Head of caudate nucleus (tissue), 42 donors: ENCODE measurements at regions not wholly inside any gene's neighbourhood (a gene's known extent, or its start where the extent isn't known, plus 50 kb on each side); places are given as distances from the start of the nearest gene placed in this dataset.
A peak's percentile ranks its signal among the peaks of the same experiment; 100 is the strongest.

Experiments
- DNase-seq, 42 donors: peaks; one replicate each; pipeline versions ENCODE4 v3.0.0 to v3.0.0-alpha.2; 2020 to 2021; ENCODE audit warnings: mixed read lengths in 7 of 42
- intact Hi-C: fragments of 100-400 bp; cut with DNase I; formaldehyde crosslinking; loops from one replicate; pipeline ENCODE4 v1.15.0; 2022

DNA sequence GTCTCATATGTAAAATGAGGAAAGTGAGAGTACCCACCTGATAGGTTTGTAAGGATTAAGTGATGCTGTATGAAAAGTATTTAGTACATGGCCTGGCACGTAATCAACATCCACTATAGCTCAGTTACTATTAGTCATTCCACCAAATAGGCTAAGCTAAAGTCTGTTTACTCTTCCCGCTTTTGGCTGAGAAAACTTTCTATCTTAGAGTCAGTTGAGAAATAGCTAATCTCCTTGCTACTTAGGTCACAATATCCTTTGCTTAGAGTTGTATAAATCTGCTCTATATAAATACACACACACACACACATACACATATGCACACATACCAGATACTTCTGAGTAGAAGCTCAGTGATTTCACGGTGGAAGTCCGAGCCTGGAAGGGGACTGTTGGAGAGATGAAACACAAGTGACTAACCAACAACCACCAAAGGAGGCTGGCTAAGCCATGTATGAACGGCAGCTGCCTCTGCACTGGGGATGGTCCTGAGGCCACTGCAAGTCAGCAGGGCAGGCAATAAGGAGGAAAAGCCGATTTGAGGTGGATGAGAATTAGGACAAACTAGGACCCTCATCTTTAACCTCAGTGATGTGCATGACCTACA, 104.6 kb upstream of the EPHA4 start:
- no peak for DNase-seq
- intact Hi-C loops = no loop called here

DNA sequence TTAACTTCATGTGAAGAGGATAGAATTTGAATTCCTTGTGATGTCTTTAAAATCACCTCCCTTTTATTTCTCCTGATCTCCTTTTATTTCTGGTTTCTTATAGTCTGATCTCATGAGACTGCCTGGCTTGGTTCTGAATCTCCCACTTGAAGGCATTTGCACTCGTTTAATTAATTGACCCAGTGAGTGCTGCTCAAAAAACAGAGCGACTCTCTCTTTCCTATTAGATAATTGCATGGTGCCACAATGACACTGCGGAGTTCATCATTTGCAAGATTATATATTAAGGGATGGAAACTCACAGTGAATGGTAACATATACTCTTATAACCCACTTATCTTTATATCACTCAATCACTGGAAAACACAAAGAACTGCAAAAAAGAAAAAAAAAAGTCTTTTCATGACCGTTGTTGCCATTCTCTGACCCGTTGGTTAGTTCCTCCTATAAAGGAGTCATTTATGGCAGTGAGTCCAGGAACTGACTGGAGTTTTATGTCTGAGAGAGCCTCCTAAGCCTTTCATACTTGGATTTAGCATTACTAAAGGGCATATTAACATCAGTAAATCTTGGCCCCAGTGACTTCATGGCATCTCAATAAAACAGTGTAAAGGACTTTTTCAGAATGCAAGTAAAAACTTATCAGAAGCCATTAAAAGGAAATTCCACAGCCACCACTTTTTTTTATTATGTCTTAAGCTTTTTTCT, 103.3 kb upstream of the EPHA4 start:
- no peak for DNase-seq
- intact Hi-C loops = no loop called here

DNA sequence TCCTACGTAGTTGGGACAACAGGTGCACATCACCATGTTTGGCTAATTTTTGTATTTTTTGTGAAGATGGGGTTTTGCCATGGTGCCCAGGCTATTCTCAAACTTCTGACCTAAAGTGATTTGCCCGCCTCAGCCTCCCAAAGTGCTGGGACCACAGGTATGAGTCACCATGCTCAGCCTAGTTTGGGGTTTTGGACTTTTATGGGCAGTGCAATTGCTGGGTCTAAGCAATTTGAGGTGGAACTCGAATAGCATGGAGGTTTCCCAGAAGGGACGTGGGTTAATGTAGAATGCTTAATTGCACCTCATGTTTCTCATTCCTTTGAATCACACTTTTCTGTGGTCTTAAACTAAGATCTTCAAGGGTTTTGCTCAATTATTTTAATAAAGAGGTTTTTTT, 102.3 kb upstream of the EPHA4 start:
- intact Hi-C loops = no loop called here
- DNase-seq = no peak

DNA sequence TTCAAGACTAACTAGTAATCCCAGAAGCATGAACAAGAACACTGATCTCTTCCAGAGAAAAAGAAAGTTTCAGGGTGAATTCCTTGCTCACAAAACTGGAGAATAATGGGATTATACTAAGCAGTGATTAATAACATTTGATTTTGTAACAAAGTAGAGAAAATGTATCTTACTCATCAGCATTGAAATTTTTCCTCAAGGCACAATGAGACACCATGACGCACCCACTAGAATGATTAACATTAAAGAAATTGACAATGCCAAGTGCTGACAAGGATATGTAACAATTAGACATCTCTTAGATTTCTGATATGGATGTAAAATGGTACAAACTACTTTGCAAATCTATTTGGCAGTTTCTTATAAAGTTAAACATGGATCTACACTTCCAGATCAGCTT, 101.1 kb upstream of the EPHA4 start:
- intact Hi-C loops = no loop called here
- no peak for DNase-seq

DNA sequence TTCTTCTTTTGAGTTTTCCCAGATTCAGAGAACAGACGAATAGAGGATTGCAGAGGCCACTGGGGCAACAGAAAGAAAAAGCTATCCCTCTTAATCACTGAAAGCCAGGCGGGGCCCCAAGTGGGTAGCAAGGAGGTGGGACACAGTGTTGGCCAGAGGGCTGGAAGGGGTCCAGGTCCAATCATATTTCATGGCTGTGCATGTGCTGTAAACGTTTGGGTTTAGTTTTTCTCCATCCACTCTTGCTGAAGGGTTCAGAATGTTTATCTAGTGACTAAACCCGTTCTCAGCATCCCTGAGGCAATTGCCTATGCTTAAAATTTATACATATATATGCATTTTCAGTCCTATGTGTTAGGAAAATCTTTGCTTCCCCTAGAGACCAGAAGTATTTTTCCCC, 99.4 kb upstream of the EPHA4 start:
- intact Hi-C loops = no loop called here
- DNase-seq = no peak

DNA sequence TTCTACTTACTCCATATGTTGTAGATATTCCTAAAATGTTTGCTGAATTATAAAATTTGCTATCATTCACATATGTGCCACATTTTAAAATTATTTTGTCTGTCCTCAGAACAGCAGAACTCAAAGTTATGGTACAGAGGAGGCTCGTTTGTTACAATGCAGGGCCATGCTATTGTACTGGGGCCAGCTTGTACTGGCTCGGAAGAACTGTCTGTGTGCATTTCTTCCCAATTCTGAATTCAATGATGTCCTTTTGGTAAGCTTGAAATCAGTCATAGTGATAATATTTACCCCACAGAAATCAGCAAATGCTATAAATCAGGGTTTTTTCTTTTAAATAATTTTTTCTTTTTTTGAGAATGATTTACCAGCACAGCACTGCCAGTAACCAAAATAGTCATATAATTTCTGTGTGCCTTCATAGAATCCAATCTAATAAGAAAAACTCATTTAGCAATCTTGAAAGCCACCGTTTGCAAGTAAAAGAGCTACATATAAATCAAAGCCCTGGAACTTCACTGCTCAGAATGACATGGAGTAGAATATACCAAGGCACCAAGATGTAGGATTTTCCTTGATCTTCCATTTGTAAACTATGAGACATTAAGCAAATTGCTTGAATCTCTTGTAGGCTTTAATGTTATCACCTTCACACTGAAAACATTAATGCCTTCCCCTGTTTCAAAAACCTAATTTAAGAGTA, 90.7 kb upstream of the EPHA4 start:
- intact Hi-C loops = no loop called here
- DNase-seq = no peak

DNA sequence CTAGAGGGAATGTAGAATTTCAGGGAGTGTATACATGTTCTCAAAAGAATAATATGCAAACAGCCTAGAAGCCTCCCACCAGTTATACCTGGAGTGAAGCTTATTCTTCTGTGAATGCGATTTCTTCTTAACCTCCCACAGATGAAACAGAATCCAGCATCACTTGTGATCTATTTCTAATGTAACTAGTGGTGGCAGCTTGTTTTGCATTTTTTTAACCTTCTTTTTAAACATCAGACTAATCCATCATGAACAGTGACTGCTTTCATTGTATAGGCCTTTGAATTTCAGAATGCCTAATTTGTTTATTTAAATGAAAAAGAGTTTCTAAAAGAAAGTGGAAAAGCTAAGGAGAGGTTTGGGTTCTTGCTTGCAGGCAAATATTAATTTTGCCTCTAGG, 85.7 kb upstream of the EPHA4 start:
- peak in 3 of 42 donors; percentile 5 to 26 (median 9) for DNase-seq
- intact Hi-C loops = no loop called here

DNA sequence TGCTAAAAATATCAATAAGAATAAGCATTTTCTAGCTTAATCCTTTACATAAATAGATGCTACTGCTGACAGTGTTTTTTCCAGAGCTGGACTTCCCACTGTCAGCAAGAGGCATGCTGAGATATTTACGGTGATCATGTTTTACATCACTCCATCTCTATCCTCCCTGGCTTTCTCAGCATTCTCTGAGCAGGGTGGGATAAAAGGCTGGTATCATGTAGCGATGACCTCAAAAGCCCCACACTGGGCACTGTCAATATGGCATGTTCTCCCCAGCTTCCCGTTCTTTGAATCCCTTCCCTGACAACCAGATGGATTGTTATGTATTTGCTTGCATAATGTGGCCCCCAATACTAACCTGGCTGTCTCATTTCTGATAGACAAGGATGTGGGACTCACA, 83.2 kb upstream of the EPHA4 start:
- intact Hi-C loops = no loop called here
- DNase-seq = no peak

DNA sequence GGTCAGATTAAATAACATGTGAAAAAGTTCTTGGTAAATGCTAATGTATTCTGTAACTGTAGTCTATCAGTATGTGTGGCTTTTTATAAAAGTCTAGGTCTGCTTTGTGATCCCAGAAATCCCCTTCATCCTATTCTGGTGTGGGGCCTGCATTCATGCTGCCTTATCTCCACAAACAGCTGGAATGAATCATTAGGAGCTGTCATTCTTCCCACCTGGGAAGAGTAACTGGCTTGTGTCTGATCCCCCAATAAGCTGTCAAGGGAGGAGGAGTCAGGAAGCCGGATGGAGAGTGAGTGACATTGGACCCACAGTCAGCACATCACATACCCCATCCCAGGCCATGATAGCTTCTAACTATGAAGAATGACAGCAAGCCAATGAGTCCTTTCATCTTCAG, 81.1 kb upstream of the EPHA4 start:
- intact Hi-C loops = no loop called here
- no peak for DNase-seq

DNA sequence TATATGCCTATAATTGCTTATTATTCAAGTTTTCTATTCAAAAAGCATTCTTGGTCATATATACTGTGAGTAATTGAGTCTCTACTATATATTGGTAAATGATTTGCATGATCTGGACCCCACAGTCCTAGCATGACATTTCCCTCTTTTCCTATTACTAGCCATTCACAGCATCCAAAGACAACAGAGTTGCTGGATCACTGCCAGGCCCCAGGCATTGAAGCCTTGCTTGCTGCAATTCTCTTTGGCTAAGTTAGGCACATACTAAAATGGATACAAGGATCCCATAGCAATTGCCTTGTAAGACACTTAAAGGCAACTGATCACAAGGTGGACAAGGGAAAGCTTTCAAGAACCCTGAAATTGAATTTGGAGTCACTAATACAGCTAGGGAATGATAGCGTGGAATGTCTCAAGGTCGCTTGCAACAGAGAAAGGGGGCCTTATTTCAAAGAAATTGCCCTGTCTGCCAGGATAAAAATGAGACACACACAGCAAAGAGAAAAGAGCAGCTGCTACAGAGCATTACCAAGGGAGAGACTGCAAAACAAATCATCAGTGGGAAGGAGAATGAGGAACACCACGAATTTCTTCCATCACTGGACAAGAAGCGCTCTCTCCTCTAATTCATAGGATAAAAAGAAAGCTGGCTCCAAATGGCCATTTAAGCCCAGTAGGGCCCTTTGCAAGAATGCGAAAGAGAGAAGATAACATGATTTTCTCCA, 77.1 kb upstream of the EPHA4 start:
- peak in 34 of 42 donors; percentile 5 to 65 (median 24) for DNase-seq
- intact Hi-C loops = no loop called here

DNA sequence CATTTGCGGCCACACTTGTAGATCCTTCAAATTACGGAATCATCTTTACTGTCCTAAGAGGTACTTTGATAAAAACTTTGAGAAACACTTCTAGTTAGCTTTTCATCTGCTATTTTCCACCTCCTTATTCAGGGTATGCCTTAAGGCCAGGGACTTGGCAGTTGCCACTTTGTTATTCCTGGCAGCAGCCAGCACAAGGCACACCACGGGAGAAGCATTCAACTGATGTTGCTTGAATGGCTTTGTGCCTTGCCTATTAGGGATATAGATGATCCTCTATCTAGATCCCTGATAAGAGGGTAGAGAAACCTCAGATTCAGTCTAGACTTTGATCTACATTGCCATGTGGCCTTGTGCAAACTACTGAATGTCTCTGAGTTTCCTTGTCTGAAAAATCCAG, 70.3 kb upstream of the EPHA4 start:
- no peak for DNase-seq
- intact Hi-C loops = no loop called here

DNA sequence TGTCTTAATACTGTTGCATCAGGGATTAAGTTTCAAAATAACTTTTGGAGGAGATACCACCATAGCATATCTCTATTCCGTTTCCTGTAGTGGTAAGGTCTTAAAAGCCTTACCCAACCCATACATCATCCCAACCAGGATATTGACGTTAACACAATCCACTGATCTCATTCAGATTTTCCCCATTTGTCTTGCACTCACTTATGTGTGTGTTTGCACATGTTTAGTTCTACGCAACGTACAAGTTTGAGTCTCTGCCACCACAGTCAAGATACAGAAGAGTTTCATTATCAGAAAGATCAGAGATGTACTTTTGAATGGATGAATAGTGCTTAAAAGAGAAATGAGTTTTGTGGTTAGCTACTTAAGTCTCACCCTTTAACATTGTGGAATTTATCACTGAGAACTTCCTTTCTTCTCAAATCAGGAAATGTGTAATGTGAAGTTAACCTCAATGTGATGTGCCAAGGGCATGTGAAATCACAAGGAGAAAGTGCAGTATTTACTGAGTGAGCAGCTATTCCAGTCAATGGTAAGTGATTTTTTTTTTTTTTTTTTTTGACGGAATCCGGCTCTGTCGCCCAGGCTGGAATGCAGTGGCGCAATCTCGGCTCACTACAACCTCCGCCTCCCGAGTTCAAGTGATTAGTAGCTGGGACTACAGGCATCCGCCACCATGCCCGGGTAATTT, 69.2 kb upstream of the EPHA4 start:
- intact Hi-C loops = no loop called here
- no peak for DNase-seq

DNA sequence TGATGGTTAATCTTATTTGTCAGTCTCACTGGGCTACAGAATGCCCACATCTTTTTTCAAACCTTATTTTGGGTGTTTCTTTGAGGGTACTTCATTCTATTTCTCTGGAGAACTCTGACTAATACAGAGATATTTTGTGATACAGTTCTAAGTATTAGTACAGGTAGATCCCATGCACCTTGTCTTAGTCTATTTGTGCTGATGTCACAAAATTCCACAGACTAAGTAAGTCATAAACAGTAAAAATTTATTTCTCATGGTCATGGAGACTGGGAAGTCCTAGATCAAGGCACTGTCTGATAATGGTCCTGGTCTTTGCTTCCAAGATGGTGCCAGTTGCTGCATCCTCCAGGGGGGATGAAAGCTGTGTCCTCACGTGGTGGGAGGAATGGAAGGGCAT, 68.6 kb upstream of the EPHA4 start:
- intact Hi-C loops = no loop called here
- no peak for DNase-seq

DNA sequence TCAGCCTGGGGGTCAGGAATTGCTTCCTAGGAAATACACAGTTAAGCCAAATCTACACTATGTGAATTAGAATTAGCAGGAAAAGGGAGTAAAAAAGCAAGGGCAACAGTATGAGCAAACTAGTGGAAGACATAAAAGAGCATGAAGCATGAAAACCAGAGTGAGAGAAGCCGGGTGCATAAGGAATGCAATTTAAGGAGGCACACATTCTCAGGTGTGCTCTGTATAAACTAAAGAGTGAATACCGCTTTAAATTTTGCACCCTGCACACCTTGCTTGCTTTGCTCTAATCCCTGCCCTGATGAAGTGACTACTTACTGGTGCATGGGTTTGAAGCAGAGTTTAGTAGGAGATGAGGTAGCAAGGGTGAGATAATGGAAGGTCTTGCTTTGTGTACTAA, 65.7 kb upstream of the EPHA4 start:
- intact Hi-C loops = no loop called here
- no peak for DNase-seq

DNA sequence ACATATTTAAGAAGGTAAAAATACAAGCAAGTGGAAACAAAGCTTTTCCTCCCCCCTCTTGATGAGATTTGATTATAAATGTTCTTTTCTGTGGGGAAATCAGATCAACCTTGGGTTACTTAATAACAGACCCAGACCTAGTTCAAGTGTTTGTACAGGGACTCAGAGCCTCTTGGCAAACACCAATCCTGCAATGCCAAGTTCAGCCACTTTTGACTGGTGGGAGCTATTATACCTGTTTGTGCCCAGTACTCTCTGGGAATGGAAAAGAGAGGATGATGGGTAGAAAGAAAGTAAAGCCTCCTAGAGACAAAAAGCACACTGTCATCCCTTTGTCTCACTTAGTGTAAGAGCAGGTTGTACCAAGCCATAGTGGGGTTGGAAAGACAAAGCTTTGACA, 63.8 kb upstream of the EPHA4 start:
- intact Hi-C loops = no loop called here
- DNase-seq = no peak

DNA sequence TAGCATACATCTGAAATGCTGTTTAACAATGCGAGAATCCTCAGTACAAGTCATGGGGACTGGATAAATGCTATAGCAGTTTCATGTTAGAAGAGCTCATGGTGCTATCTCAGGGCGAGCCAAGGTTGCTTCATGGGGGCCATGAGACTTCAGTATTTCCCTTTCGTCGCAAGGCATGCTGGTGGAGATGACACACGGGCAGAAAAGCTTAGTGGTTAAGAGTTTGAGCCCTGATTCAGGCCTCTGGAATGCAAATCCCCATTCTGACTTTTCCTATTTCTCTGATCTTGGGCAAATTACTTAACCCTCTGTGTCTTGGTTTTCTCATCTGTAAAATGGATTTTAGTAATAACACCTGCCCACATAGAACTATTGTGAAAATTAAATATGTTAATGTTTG, 57.4 kb upstream of the EPHA4 start:
- no peak for DNase-seq
- intact Hi-C loops = no loop called here

DNA sequence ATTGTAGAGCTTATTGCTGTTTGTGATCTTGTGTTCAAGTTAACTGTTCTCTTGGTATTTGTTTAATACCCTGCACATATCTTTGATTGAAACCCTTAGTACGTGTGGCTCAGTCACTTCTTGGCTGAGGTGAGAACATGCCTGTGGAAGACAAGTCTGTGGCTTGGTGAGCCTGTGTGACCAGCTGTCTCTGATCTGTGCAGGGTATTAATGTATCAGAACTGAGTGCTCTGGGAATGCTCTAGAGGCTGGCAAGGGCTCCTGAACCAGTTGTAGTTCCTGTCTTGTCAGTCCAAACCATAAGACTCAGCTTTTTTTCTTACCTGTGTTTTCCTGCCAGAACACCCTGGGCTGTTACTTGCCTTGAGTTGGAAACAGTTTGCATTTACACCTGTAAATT, 52.4 kb upstream of the EPHA4 start:
- intact Hi-C loops = no loop called here
- DNase-seq = no peak
